HEK293 (cell line): ENCODE measurements at regions not wholly inside any gene's neighbourhood (a gene's known extent, or its start where the extent isn't known, plus 50 kb on each side); places are given as distances from the start of the nearest gene placed in this dataset.

Experiments
- CTCF ChIA-PET: fragments of 350-600 bp; formaldehyde crosslinking; extraction: SDS; loops from one replicate; lab custom pipeline; 2021; ENCODE audit warnings: antibody characterized with exemption; lab: Yijun Ruan, JAX
- POLR2A ChIA-PET: fragments of 300-600 bp; formaldehyde crosslinking; extraction: SDS; loops from one replicate; lab custom pipeline; 2020; ENCODE audit warnings: antibody characterized with exemption, inconsistent platforms; lab: Yijun Ruan, JAX
- H3K27ac ChIP-seq: fragments of 200-500 bp; sonication (Bioruptor generic); 2 replicates; pipeline ENCODE4 v1.5.1; 2014; ENCODE audit warnings: low read depth, low read length, control low read depth, inconsistent platforms; ENCODE audit errors: extremely low read depth
- H3K36me3 ChIP-seq, 2 experiments: fragments of 200-500 bp in 1 of 2; sonication (Bioruptor generic) in 1 of 2; 1 replicate in 1 of 2; 2 replicates in 1 of 2; pipeline ENCODE4 v1.5.1; 2014 to 2017; ENCODE audit warnings: inconsistent platforms in 2 of 2, low read length in 2 of 2; ENCODE audit not compliant: control insufficient read depth in 2 of 2, insufficient read depth in 1 of 2
- H3K4me1 ChIP-seq: fragments of 200-500 bp; sonication (Bioruptor generic); 2 replicates; pipeline ENCODE4 v1.5.1; 2014; ENCODE audit warnings: mild to moderate bottlenecking, low read length, inconsistent platforms; ENCODE audit not compliant: control insufficient read depth, insufficient read depth
- H3K4me3 ChIP-seq: 2 replicates; pipeline ENCODE4 v1.5.1; 2011; ENCODE audit warnings: low read depth, mild to moderate bottlenecking, control low read depth, low read length, moderate library complexity
- H3K9me3 ChIP-seq: fragments of 200-500 bp; sonication (Bioruptor generic); 2 replicates; pipeline ENCODE4 v1.5.1; 2014; ENCODE audit warnings: low read depth, low read length, inconsistent platforms; ENCODE audit not compliant: control insufficient read depth, insufficient read depth
- MZF1 ChIP-seq: fragments of 450-650 bp; formaldehyde crosslinking; IDR thresholded peaks from 2 replicates; pipeline ENCODE4 v1.5.1; 2017; ENCODE audit warnings: missing biosample characterization, missing genetic modification characterization, borderline replicate concordance
- SALL2 ChIP-seq: fragments of 450-650 bp; formaldehyde crosslinking; IDR thresholded peaks from 2 replicates; pipeline ENCODE4 v1.5.0; 2017; ENCODE audit warnings: missing biosample characterization, mild to moderate bottlenecking, missing genetic modification characterization, borderline replicate concordance
- ZBTB1 ChIP-seq: fragments of 450-650 bp; formaldehyde crosslinking; IDR thresholded peaks from 2 replicates; pipeline ENCODE4 v1.5.1; 2016; ENCODE audit warnings: missing biosample characterization, missing genetic modification characterization
- ZFHX2 ChIP-seq: fragments of 450-650 bp; formaldehyde crosslinking; conservative IDR thresholded peaks from 2 replicates; pipeline ENCODE4 v1.5.1; 2016; ENCODE audit warnings: missing biosample characterization, missing genetic modification characterization
- ZFP69B ChIP-seq: fragments of 450-650 bp; formaldehyde crosslinking; IDR thresholded peaks from 2 replicates; pipeline ENCODE4 v1.5.1; 2016; ENCODE audit warnings: missing biosample characterization, missing genetic modification characterization
- ZNF416 ChIP-seq: fragments of 450-650 bp; formaldehyde crosslinking; IDR thresholded peaks from 2 replicates; pipeline ENCODE4 v1.5.1; 2016; ENCODE audit warnings: missing biosample characterization, missing genetic modification characterization
- ZNF571 ChIP-seq: fragments of 450-650 bp; formaldehyde crosslinking; IDR thresholded peaks from 2 replicates; pipeline ENCODE4 v1.5.0; 2017; ENCODE audit warnings: missing biosample characterization, missing genetic modification characterization
- TF ChIP-seq, protein P1 (sequence below): fragments of 450-650 bp; formaldehyde crosslinking; IDR thresholded peaks from 2 replicates; pipeline ENCODE4 v1.5.1; 2016; ENCODE audit warnings: missing biosample characterization, missing genetic modification characterization
- TF ChIP-seq, protein P2 (sequence below): fragments of 450-650 bp; formaldehyde crosslinking; IDR thresholded peaks from 2 replicates; pipeline ENCODE4 v1.5.1; 2017; ENCODE audit warnings: missing biosample characterization, missing genetic modification characterization
- TF ChIP-seq, protein P3 (sequence below): fragments of 450-650 bp; formaldehyde crosslinking; IDR thresholded peaks from 2 replicates; pipeline ENCODE4 v1.5.1; 2016; ENCODE audit warnings: missing biosample characterization, missing genetic modification characterization
- TF ChIP-seq, protein P4 (sequence below): fragments of 450-650 bp; formaldehyde crosslinking; IDR thresholded peaks from 2 replicates; pipeline ENCODE4 v1.5.1; 2016; ENCODE audit warnings: missing biosample characterization, missing genetic modification characterization

DNA sequence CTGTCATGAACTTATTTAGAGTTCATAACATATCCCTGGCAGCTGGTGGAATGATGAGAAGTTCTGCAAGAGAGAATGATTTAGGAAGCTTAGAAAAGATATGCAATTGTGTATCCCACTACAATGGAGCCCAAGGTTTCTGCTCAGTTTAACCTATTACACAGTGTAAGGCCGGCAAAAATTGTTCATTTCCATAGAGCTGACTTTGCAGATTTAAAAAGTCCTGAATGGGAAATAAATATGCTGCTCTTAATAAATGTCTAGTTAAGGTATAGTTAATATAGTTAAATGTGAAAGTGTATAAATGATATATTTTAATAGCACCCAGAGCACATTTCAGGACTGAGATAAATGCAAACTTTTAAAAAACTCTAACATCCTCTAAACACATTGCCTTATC, 149.9 kb downstream of the EVX1 start (continued):
- TF ChIP-seq ZNF416 (tag by site-specific recombination), result no peak

DNA sequence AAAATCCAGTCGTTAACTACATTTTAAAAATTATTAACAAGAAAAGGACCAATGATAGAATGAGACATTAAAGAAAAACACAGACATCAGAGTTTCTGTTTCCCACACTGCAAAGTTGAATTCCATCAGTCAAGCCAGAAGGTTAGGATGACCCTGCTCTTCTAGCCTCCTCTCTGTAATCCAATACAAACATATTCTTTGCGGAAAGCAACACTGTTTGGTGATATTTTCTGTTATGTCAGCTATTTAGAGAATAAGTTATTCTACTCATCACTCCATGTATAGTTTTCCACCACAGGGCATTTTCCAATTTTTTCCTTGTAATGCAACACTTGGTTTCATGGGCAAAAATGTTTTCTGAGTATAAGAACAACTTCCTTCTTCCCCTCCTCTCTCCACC, 152.3 kb downstream of the EVX1 start:
- Histone ChIP-seq H3K4me3 (no peak overlapping the region), H3K4me1 (no peaks in the 10 kb centered on the region), H3K36me3 (no peaks in the 10 kb centered on the region), H3K27ac (no peak overlapping the region), H3K9me3 (no peaks in the 10 kb centered on the region)
- ChIA-PET POLR2A (no interaction called here), CTCF (interaction anchor here (0.6 kb wide), 1 partner anchor 236 kb away, joined by 4 read pairs; no protein-coding TSS in a partner anchor)
- no peak for TF ChIP-seq SALL2 (tag by site-specific recombination)
- no peak for TF ChIP-seq ZFP69B (tag by site-specific recombination)
- TF ChIP-seq ZFHX2 (tag by site-specific recombination), result no peak
- no peak for TF ChIP-seq ZNF571 (tag by site-specific recombination)
- TF ChIP-seq, protein P1, sequence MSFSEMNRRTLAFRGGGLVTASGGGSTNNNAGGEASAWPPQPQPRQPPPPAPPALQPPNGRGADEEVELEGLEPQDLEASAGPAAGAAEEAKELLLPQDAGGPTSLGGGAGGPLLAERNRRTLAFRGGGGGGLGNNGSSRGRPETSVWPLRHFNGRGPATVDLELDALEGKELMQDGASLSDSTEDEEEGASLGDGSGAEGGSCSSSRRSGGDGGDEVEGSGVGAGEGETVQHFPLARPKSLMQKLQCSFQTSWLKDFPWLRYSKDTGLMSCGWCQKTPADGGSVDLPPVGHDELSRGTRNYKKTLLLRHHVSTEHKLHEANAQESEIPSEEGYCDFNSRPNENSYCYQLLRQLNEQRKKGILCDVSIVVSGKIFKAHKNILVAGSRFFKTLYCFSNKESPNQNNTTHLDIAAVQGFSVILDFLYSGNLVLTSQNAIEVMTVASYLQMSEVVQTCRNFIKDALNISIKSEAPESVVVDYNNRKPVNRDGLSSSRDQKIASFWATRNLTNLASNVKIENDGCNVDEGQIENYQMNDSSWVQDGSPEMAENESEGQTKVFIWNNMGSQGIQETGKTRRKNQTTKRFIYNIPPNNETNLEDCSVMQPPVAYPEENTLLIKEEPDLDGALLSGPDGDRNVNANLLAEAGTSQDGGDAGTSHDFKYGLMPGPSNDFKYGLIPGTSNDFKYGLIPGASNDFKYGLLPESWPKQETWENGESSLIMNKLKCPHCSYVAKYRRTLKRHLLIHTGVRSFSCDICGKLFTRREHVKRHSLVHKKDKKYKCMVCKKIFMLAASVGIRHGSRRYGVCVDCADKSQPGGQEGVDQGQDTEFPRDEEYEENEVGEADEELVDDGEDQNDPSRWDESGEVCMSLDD (tag by site-specific recombination), result no peak

DNA sequence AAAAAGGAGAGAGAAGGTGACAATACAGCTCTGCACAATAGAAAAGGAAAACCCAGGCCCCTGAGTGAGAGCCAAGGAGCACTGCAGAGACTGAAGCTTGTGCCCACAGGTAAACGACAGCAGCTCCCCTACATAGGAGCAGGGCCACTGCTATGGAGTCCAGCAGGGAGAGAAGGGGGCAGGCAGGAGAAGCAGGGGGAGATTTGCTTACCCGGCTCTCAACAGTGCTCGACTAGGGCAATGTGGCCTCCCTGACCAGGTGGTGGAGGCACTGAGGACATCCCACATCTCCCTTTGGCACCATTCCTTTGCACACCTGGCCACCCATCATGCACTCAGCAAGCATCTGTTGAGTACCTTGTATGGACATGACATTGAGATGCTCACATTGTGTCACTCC, 153.0 kb downstream of the EVX1 start:
- TF ChIP-seq ZBTB1 (no peak), ZFHX2 (tag by site-specific recombination) (no peak), MZF1 (tag by site-specific recombination) (no peak)
- TF ChIP-seq, protein P2, sequence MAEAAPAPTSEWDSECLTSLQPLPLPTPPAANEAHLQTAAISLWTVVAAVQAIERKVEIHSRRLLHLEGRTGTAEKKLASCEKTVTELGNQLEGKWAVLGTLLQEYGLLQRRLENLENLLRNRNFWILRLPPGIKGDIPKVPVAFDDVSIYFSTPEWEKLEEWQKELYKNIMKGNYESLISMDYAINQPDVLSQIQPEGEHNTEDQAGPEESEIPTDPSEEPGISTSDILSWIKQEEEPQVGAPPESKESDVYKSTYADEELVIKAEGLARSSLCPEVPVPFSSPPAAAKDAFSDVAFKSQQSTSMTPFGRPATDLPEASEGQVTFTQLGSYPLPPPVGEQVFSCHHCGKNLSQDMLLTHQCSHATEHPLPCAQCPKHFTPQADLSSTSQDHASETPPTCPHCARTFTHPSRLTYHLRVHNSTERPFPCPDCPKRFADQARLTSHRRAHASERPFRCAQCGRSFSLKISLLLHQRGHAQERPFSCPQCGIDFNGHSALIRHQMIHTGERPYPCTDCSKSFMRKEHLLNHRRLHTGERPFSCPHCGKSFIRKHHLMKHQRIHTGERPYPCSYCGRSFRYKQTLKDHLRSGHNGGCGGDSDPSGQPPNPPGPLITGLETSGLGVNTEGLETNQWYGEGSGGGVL, result no peak
- TF ChIP-seq, protein P3, sequence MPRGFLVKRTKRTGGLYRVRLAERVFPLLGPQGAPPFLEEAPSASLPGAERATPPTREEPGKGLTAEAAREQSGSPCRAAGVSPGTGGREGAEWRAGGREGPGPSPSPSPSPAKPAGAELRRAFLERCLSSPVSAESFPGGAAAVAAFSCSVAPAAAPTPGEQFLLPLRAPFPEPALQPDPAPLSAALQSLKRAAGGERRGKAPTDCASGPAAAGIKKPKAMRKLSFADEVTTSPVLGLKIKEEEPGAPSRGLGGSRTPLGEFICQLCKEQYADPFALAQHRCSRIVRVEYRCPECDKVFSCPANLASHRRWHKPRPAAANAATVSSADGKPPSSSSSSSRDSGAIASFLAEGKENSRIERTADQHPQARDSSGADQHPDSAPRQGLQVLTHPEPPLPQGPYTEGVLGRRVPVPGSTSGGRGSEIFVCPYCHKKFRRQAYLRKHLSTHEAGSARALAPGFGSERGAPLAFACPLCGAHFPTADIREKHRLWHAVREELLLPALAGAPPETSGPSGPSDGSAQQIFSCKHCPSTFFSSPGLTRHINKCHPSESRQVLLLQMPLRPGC (tag by site-specific recombination), result no peak
- TF ChIP-seq, protein P4, sequence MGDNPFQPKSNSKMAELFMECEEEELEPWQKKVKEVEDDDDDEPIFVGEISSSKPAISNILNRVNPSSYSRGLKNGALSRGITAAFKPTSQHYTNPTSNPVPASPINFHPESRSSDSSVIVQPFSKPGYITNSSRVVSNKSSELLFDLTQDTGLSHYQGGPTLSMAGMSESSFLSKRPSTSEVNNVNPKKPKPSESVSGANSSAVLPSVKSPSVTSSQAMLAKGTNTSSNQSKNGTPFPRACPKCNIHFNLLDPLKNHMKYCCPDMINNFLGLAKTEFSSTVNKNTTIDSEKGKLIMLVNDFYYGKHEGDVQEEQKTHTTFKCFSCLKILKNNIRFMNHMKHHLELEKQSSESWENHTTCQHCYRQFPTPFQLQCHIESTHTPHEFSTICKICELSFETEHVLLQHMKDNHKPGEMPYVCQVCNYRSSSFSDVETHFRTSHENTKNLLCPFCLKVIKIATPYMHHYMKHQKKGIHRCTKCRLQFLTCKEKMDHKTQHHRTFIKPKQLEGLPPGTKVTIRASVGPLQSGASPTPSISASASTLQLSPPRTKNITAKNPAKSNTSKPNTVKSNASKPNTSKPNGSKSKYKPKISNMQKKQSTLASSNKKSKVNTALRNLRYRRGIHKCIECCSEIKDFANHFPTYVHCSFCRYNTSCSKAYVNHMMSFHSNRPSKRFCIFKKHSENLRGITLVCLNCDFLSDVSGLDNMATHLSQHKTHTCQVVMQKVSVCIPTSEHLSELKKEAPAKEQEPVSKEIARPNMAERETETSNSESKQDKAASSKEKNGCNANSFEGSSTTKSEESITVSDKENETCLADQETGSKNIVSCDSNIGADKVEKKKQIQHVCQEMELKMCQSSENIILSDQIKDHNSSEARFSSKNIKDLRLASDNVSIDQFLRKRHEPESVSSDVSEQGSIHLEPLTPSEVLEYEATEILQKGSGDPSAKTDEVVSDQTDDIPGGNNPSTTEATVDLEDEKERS (tag by site-specific recombination), result no peak
- ChIA-PET POLR2A (no interaction called here), CTCF (no interaction called here)
- no peaks in the 10 kb centered on the region for H3K4me1 ChIP-seq
- no peaks in the 10 kb centered on the region for H3K9me3 ChIP-seq
- H3K36me3 ChIP-seq, result no peaks in the 10 kb centered on the region
- H3K27ac ChIP-seq, result no peak overlapping the region
- H3K4me3 ChIP-seq, result no peak overlapping the region
